ENCODE measurements at regions not wholly inside any gene's neighbourhood (a gene's known extent, or its start where the extent isn't known, plus 50 kb on each side); places are given as distances from the start of the nearest gene placed in this dataset.

GRCh38 chr2:236675526-236675925 is 105.9 kb downstream of the ACKR3 start:
- no peak for TF ChIP-seq CTCF (IDR thresholded peaks at IDR 0.05)
- no peak for TF ChIP-seq NFATC4 (CRISPR knock-in tag; IDR thresholded peaks at IDR 0.05)
- no peak for TF ChIP-seq TEAD4 (CRISPR knock-in tag; IDR thresholded peaks at IDR 0.05)
- TF ChIP-seq ATF6 (CRISPR knock-in tag; IDR thresholded peaks at IDR 0.05), result no peak
- no peak for TF ChIP-seq ZBTB43 (CRISPR knock-in tag; IDR thresholded peaks at IDR 0.05)
- TF ChIP-seq ZNF281 (CRISPR knock-in tag; IDR thresholded peaks at IDR 0.05), result no peak
- no peak for TF ChIP-seq E2F4 (CRISPR knock-in tag; IDR thresholded peaks at IDR 0.05; ENCODE audit: borderline replicate concordance, low read depth)
- TF ChIP-seq USF2 (CRISPR knock-in tag; IDR thresholded peaks at IDR 0.05), result no peak
- no peak for TF ChIP-seq NFYB (CRISPR knock-in tag; conservative IDR thresholded peaks at IDR 0.05; ENCODE audit: low read depth)
- no peak for TF ChIP-seq USF1 (CRISPR knock-in tag; IDR thresholded peaks at IDR 0.05)
- TF ChIP-seq JUN (CRISPR knock-in tag; IDR thresholded peaks at IDR 0.05), result no peak
